H7 (cell line): ENCODE measurements at regions not wholly inside any gene's neighbourhood (a gene's known extent, or its start where the extent isn't known, plus 50 kb on each side); places are given as distances from the start of the nearest gene placed in this dataset.
A peak's percentile ranks its signal among the peaks of the same experiment; 100 is the strongest.

Source experiments
- DNase-seq: peaks from one replicate; pipeline ENCODE4 v3.0.0; 2012
- H3K27me3 ChIP-seq: 2 replicates; pipeline ENCODE4 v1.6.0; 2011; ENCODE audit warnings: mild to moderate bottlenecking, low read length; ENCODE audit not compliant: control insufficient read depth, insufficient read depth
- H3K36me3 ChIP-seq: replicated peaks from 2 replicates; pipeline ENCODE4 v1.5.1; 2011; ENCODE audit warnings: low read length; ENCODE audit not compliant: control insufficient read depth, insufficient read depth
- H3K4me3 ChIP-seq: 2 replicates; pipeline ENCODE4 v1.5.1; 2011; ENCODE audit warnings: low read depth, mild to moderate bottlenecking, control low read depth, low read length, moderate library complexity; ENCODE audit not compliant: insufficient read depth

GRCh38 chr2:59968441-59968840 is 585.0 kb downstream of the BCL11A start:
- Histone ChIP-seq H3K36me3 (no peaks in the 10 kb centered on the region), H3K27me3 (no peaks in the 10 kb centered on the region), H3K4me3 (no peak overlapping the region)
- DNase-seq: no peak

- Histone ChIP-seq H3K36me3 (no peaks in the 10 kb centered on the region), H3K27me3 (no peaks in the 10 kb centered on the region), H3K4me3 (no peak overlapping the region)
- no peak for DNase-seq
These were observed 585.8 kb downstream of the BCL11A start for GRCh38 chr2:59967691-59968090.

- Histone ChIP-seq H3K4me3 (no peak overlapping the region), H3K36me3 (no peaks in the 10 kb centered on the region), H3K27me3 (no peaks in the 10 kb centered on the region)
- DNase-seq: no peak
These were observed 590.3 kb downstream of the BCL11A start for GRCh38 chr2:59963157-59963556.

GRCh38 chr2:59961746-59962145 is 591.7 kb downstream of the BCL11A start:
- Histone ChIP-seq H3K27me3 (no peaks in the 10 kb centered on the region), H3K36me3 (no peaks in the 10 kb centered on the region), H3K4me3 (no peak overlapping the region)
- DNase-seq: no peak

- Histone ChIP-seq H3K27me3 (no peaks in the 10 kb centered on the region), H3K4me3 (no peak overlapping the region), H3K36me3 (no peaks in the 10 kb centered on the region)
- peak; percentile 51 for DNase-seq
These were observed 593.5 kb downstream of the BCL11A start for GRCh38 chr2:59959944-59960343.

- H3K4me3 ChIP-seq: no peak overlapping the region
- no peak for DNase-seq
- H3K36me3 ChIP-seq: no peaks in the 10 kb centered on the region
- H3K27me3 ChIP-seq: no peaks in the 10 kb centered on the region
These were observed 596.0 kb downstream of the BCL11A start for GRCh38 chr2:59957504-59957903.

- no peak for DNase-seq
- Histone ChIP-seq H3K27me3 (no peaks in the 10 kb centered on the region), H3K4me3 (no peak overlapping the region), H3K36me3 (no peaks in the 10 kb centered on the region)
These were observed 596.5 kb downstream of the BCL11A start for GRCh38 chr2:59956981-59957380.

- H3K4me3 ChIP-seq: no peak overlapping the region
These were observed 605.4 kb downstream of the BCL11A start for GRCh38 chr2:59947917-59948541.

GRCh38 chr2:59947209-59947608 is 606.2 kb downstream of the BCL11A start:
- Histone ChIP-seq H3K27me3 (no peaks in the 10 kb centered on the region), H3K4me3 (no peak overlapping the region), H3K36me3 (no peaks in the 10 kb centered on the region)
- no peak for DNase-seq

More at GRCh38 chr2:59947917-59948541, 605.4 kb downstream of the BCL11A start:
- H3K36me3 ChIP-seq: no peaks in the 10 kb centered on the region
- no peaks in the 10 kb centered on the region for H3K27me3 ChIP-seq
- DNase-seq: no peak

GRCh38 chr2:59939236-59939635 is 614.2 kb downstream of the BCL11A start:
- DNase-seq: no peak
- Histone ChIP-seq H3K27me3 (no peaks in the 10 kb centered on the region), H3K4me3 (no peak overlapping the region), H3K36me3 (no peaks in the 10 kb centered on the region)

GRCh38 chr2:59938181-59938580 is 615.3 kb downstream of the BCL11A start:
- Histone ChIP-seq H3K4me3 (no peak overlapping the region), H3K27me3 (no peaks in the 10 kb centered on the region), H3K36me3 (no peaks in the 10 kb centered on the region)
- no peak for DNase-seq

- no peak overlapping the region for H3K4me3 ChIP-seq
- H3K36me3 ChIP-seq: no peaks in the 10 kb centered on the region
- no peak for DNase-seq
- H3K27me3 ChIP-seq: no peaks in the 10 kb centered on the region
These were observed 617.4 kb downstream of the BCL11A start for GRCh38 chr2:59936048-59936447.

- Histone ChIP-seq H3K27me3 (no peaks in the 10 kb centered on the region), H3K4me3 (no peak overlapping the region), H3K36me3 (no peaks in the 10 kb centered on the region)
- DNase-seq: no peak
These were observed 618.4 kb downstream of the BCL11A start for GRCh38 chr2:59935005-59935404.

GRCh38 chr2:59933948-59934347 is 619.5 kb downstream of the BCL11A start:
- no peak for DNase-seq
- Histone ChIP-seq H3K4me3 (no peak overlapping the region), H3K27me3 (no peaks in the 10 kb centered on the region), H3K36me3 (no peaks in the 10 kb centered on the region)

GRCh38 chr2:59932341-59932740 is 621.1 kb downstream of the BCL11A start:
- Histone ChIP-seq H3K27me3 (no peaks in the 10 kb centered on the region), H3K36me3 (no peaks in the 10 kb centered on the region), H3K4me3 (no peak overlapping the region)
- peak; percentile 2 for DNase-seq

GRCh38 chr2:59930430-59930829 is 623.0 kb downstream of the BCL11A start:
- Histone ChIP-seq H3K27me3 (no peaks in the 10 kb centered on the region), H3K36me3 (no peaks in the 10 kb centered on the region), H3K4me3 (no peak overlapping the region)
- DNase-seq: no peak
